ENCODE measurements at regions not wholly inside any gene's neighbourhood (a gene's known extent, or its start where the extent isn't known, plus 50 kb on each side); places are given as distances from the start of the nearest gene placed in this dataset.
A peak's percentile ranks its signal among the peaks of the same experiment; 100 is the strongest.

- peak in 2 of 4 donors; percentile 15 to 26 for ATAC-seq
- no peak overlapping the region for H3K27ac ChIP-seq
Observed at GRCh38 chr1:67564193-67564592, 120.8 kb upstream of the GADD45A start.

GRCh38 chr1:67566803-67567377 is 118.1 kb upstream of the GADD45A start:
- DNase-seq (no peak), ATAC-seq (no peak)
- intact Hi-C loops (cut with DNase I): no loop called here
- Histone ChIP-seq H3K9me3 (no peaks in the 10 kb centered on the region), H3K4me3 (no peak overlapping the region), H3K27me3 (no peaks in the 10 kb centered on the region), H3K36me3 (no peaks in the 10 kb centered on the region), H3K4me1 (peaks cover 0 to 19% (median 9%) of the 10 kb centered on the region in 4 donors), H3K27ac (no peak overlapping the region)
- TF ChIP-seq CTCF (IDR thresholded peaks at IDR 0.05): no peak
- no peak for TF ChIP-seq POLR2A (IDR thresholded peaks at IDR 0.05)
- WGBS (ENCODE audit: insufficient coverage, low coverage, low lambda C conversion rate, missing lambda C conversion rate): 60% methylated on average over 2 of the region's 2 CpGs

More at GRCh38 chr1:67564193-67564592, 120.8 kb upstream of the GADD45A start:
- intact Hi-C loops (cut with DNase I): no loop called here
- Histone ChIP-seq H3K9me3 (no peaks in the 10 kb centered on the region), H3K4me3 (no peak overlapping the region), H3K27me3 (no peaks in the 10 kb centered on the region), H3K4me1 (peaks cover 0 to 15% (median 7%) of the 10 kb centered on the region in 4 donors), H3K36me3 (no peaks in the 10 kb centered on the region)
- WGBS (ENCODE audit: insufficient coverage, low coverage, low lambda C conversion rate, missing lambda C conversion rate): 43% methylated on average over 8 of the region's 8 CpGs
- TF ChIP-seq POLR2A (IDR thresholded peaks at IDR 0.05) (no peak), CTCF (IDR thresholded peaks at IDR 0.05) (no peak)
- no peak for DNase-seq

- WGBS (ENCODE audit: insufficient coverage, low coverage, low lambda C conversion rate, missing lambda C conversion rate): 51% methylated on average over 3 of the region's 8 CpGs
- Histone ChIP-seq H3K27me3 (no peaks in the 10 kb centered on the region), H3K36me3 (no peaks in the 10 kb centered on the region), H3K4me1 (peaks cover 0 to 42% (median 19%) of the 10 kb centered on the region in 4 donors), H3K4me3 (no peak overlapping the region), H3K9me3 (no peaks in the 10 kb centered on the region), H3K27ac (peak overlapping the region in 2 of 3 donors; percentile 78 to 93)
- intact Hi-C loops (cut with DNase I): loop anchor here (10.0 kb wide), 3 partner anchors 54 to 184 kb away; no protein-coding TSS in a partner anchor
- DNase-seq (peak in 1 of 3 donors; percentile 58), ATAC-seq (peak in 1 of 4 donors; percentile 8)
- no peak for TF ChIP-seq CTCF (IDR thresholded peaks at IDR 0.05)
- TF ChIP-seq POLR2A (IDR thresholded peaks at IDR 0.05): no peak
Observed at GRCh38 chr1:67570486-67571143, 114.4 kb upstream of the GADD45A start.

GRCh38 chr1:67571406-67571805 is 113.6 kb upstream of the GADD45A start:
- ATAC-seq: peak in 3 of 4 donors; percentile 9 to 53 (median 47)
- intact Hi-C loops (cut with DNase I): loop anchor here (10.0 kb wide), 3 partner anchors 53 to 183 kb away; no protein-coding TSS in a partner anchor

More at GRCh38 chr1:67571406-67571805, 113.6 kb upstream of the GADD45A start:
- H3K4me3 ChIP-seq: no peak overlapping the region
- no peaks in the 10 kb centered on the region for H3K9me3 ChIP-seq
- H3K27ac ChIP-seq: peak overlapping the region in 2 of 3 donors; percentile 78 to 93
- peak in 1 of 3 donors; percentile 62 for DNase-seq
- H3K4me1 ChIP-seq: peaks cover 0 to 50% (median 19%) of the 10 kb centered on the region in 4 donors
- H3K27me3 ChIP-seq: no peaks in the 10 kb centered on the region
- TF ChIP-seq POLR2A (IDR thresholded peaks at IDR 0.05) (no peak), CTCF (IDR thresholded peaks at IDR 0.05) (no peak)
- no peaks in the 10 kb centered on the region for H3K36me3 ChIP-seq
